GM12873 (cell line): ENCODE measurements at regions not wholly inside any gene's neighbourhood (a gene's known extent, or its start where the extent isn't known, plus 50 kb on each side); places are given as distances from the start of the nearest gene placed in this dataset.

Experiments
- CTCF ChIP-seq: IDR thresholded peaks from 2 replicates; pipeline ENCODE4 v1.5.1; 2012; ENCODE audit warnings: low read depth, mild to moderate bottlenecking, moderate library complexity, low read length, control low read depth; ENCODE audit not compliant: insufficient read depth; ENCODE audit errors: missing control alignments

DNA sequence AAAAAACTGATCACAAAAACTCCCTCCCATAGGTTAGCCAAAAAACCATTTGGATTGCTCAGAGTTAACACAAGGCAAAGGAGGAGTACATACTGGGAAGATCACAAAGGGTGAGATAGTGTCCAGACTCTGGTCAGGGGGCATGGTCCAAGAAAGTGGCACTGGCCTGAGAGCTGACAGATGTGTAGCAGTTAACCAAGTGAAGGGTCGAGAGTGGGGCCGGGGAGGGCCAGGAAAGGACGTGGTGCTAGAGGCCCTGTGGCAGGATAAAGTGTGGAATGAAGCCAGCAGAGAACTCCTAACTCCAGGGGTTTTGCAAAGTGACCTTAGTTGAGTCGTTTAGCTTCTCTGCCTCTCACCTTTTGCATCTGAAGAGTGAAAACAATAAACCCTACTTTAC, 290.5 kb downstream of the FOXA2 start:
- no peak for TF ChIP-seq CTCF

- TF ChIP-seq CTCF: no peak
These were observed 294.9 kb downstream of the FOXA2 start for GRCh38 chr20:22289442-22289841.

- TF ChIP-seq CTCF: no peak
These were observed 295.4 kb downstream of the FOXA2 start for GRCh38 chr20:22288957-22289356.

GRCh38 chr20:22288156-22288555, 296.2 kb downstream of the FOXA2 start:
- no peak for TF ChIP-seq CTCF

GRCh38 chr20:22285555-22285954, 298.8 kb downstream of the FOXA2 start:
- no peak for TF ChIP-seq CTCF

- TF ChIP-seq CTCF: no peak
These were observed 301.7 kb downstream of the FOXA2 start for GRCh38 chr20:22282696-22283095.

DNA sequence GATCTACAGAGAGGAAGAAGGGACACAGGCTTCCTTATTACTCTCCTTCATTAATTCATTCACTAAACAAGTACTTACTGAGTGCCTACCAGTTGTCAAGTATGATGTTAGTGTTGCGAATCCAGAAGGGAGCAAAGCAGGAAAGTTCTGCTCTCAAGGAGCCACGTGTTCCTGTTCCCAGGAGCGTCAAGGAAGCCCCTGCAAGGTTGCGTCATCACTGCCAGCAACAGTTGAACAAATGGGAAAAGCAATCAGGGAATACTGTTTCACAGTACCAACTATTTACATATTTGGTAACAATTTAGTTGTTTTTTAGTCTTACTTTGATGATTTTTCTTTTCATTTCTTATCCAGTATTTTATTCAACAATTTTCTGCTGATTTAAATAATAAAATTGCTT, 310.0 kb downstream of the FOXA2 start:
- TF ChIP-seq CTCF: no peak
